ENCODE measurements at regions not wholly inside any gene's neighbourhood (a gene's known extent, or its start where the extent isn't known, plus 50 kb on each side); places are given as distances from the start of the nearest gene placed in this dataset.

DNA sequence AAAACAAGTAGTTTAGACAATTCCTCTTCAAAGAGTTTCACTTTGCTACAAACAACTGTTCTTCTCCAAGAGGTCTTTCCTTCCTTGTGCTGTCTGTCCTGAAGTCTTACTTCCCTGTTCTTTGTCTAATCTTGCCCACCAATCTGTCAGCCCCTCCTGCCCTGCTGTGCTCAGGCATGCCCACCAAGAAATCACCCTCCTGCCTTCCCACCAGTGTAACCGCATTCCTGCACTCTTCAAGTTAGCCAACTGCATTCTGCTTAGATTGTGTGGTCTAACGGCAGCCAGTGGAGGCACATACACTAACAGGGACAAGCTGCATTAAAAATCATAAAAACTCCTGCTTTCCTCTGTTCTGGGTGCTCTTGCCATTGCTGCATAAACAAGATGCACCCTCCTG lies 215.9 kb upstream of the RBMY1B start:
- no peak for DNase-seq

DNA sequence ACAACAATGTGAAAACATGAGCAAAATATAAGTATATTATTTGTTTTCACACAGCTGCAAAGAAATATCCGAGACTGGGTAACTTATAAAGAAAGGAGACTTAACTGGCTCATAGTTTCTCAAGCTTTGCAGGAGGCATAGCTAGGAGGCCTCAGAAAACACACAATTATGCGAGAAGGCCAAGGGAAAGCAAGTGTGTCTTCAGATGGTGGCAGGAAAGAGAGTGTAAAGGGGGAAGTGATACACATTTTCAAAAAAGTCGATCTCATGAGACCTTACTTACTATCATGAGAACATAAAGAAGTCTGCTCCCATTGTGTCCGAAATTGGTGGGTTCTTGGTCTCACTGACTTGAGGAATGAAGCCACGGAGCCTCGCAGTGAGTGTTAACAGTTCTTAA lies 208.9 kb upstream of the RBMY1B start:
- no peak for DNase-seq

DNA sequence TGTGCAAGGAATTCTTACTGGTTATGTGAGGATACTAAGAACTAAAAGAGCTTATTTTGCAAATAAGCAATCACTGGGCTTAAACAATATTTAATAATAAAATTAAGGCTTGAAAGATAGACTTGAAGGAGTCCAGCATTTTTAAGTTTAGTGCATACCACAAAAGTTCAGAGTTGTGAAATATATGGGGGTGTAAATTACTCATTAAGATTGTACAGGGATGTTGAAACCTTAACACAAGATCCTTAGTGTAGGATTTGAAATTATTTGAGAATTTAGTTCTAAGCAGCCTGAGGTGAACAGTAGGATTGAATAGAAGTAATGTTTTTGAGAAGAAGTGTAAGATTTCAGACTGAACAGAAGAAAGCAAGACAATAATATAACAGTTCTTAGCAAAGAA lies 195.8 kb upstream of the RBMY1B start:
- DNase-seq, result no peak

Data from effector CD8-positive, alpha-beta T cell (primary cell).